GM12878 (cell line): ENCODE measurements at regions not wholly inside any gene's neighbourhood (a gene's known extent, or its start where the extent isn't known, plus 50 kb on each side); places are given as distances from the start of the nearest gene placed in this dataset.

Source experiments
- ATAC-seq: fragments of 200-7000 bp; cut with Tn5 transposase; 3 replicates; pipeline ENCODE4 v1.9.1; 2020; ENCODE audit warnings: mild to moderate bottlenecking, moderate library complexity
- BruUV-seq: library from RNA; stranded (reverse); fragments of 400-500 nt; replicated peaks from 2 replicates; lab custom pipeline; 2021; lab: Mats Ljungman, UMichigan
- CTCF ChIA-PET: fragments of 300-600 bp; sonication (Branson Sonifier 250); formaldehyde crosslinking; extraction: SDS; loops from one replicate; lab custom pipeline; 2021; ENCODE audit warnings: inconsistent platforms; lab: Yijun Ruan, JAX
- POLR2A ChIA-PET: fragments of 350-600 bp; formaldehyde crosslinking; extraction: SDS; loops from one replicate; lab custom pipeline; 2021; ENCODE audit warnings: inconsistent platforms; lab: Charles Lee
- RAD21 ChIA-PET: fragments of 300-600 bp; sonication (Branson Sonifier 250); formaldehyde crosslinking; loops from one replicate; lab custom pipeline; 2023; ENCODE audit warnings: antibody characterized with exemption; ENCODE audit not compliant: unreplicated experiment; lab: Charles Lee
- SMC1A ChIA-PET: fragments of 300-600 bp; sonication (Branson Sonifier 250); formaldehyde crosslinking; loops from one replicate; lab custom pipeline; 2023; ENCODE audit not compliant: unreplicated experiment, uncharacterized antibody; lab: Charles Lee
- DNase-seq: peaks from one replicate; pipeline ENCODE4 v3.0.0-alpha.2; 2011; ENCODE audit warnings: low read depth, low spot score
- FAIRE-seq: peaks from 3 replicates; lab custom pipeline; 2011; peaks lifted over from hg19 to GRCh38; lab: Jason Lieb, UNC
- H2AFZ ChIP-seq: 2 replicates; pipeline ENCODE4 v1.6.0; 2011; ENCODE audit warnings: low read depth, low read length, control low read depth; ENCODE audit not compliant: control insufficient read depth
- H3K27ac ChIP-seq: 2 replicates; pipeline ENCODE4 v1.5.1; 2011; ENCODE audit warnings: control low read depth; ENCODE audit not compliant: control insufficient read depth, insufficient read depth
- H3K27me3 ChIP-seq, 2 experiments: replicated peaks in 1 of 2; 2 replicates each; pipeline versions ENCODE4 v1.6.0 to v1.6.1; 2011; ENCODE audit warnings: low read length in 1 of 2; ENCODE audit not compliant: control insufficient read depth in 2 of 2, insufficient read depth in 2 of 2
- H3K36me3 ChIP-seq, 2 experiments: 2 replicates each; pipeline ENCODE4 v1.5.1; 2011; ENCODE audit warnings: low read length in 1 of 2; ENCODE audit not compliant: control insufficient read depth in 2 of 2, insufficient read depth in 2 of 2
- H3K4me1 ChIP-seq: 2 replicates; pipeline ENCODE4 v1.6.1; 2011; ENCODE audit warnings: mild to moderate bottlenecking, low read length, moderate library complexity, mixed read lengths; ENCODE audit not compliant: control insufficient read depth, insufficient read depth
- H3K4me2 ChIP-seq: 2 replicates; pipeline ENCODE4 v1.6.0; 2011; ENCODE audit warnings: control low read depth; ENCODE audit not compliant: control insufficient read depth, insufficient read depth
- H3K4me3 ChIP-seq: fragments of 200-600 bp; sonication (generic); 2 replicates; pipeline ENCODE4 v1.5.1; 2016
- H3K79me2 ChIP-seq: 2 replicates; pipeline ENCODE4 v1.6.0; 2011; ENCODE audit warnings: low read length; ENCODE audit not compliant: control insufficient read depth, insufficient read depth
- H3K9ac ChIP-seq: 2 replicates; pipeline ENCODE4 v1.8.0; 2011; ENCODE audit warnings: low read length, control low read depth, mixed read lengths; ENCODE audit not compliant: control insufficient read depth, insufficient read depth
- H3K9me3 ChIP-seq: replicated peaks from 3 replicates; pipeline ENCODE4 v1.5.1; 2011; ENCODE audit warnings: mild to moderate bottlenecking, low read length; ENCODE audit not compliant: control insufficient read depth, insufficient read depth
- H4K20me1 ChIP-seq: 2 replicates; pipeline ENCODE4 v1.6.0; 2011; ENCODE audit not compliant: control insufficient read depth, insufficient read depth
- BCL11A ChIP-seq: IDR thresholded peaks from 2 replicates; pipeline ENCODE4 v1.6.1; 2011; ENCODE audit warnings: low read depth, low read length
- CHD4 ChIP-seq: fragments of 200-600 bp; sonication (generic); IDR thresholded peaks from 2 replicates; pipeline ENCODE4 v1.6.1; 2016; ENCODE audit warnings: mild to moderate bottlenecking
- EED ChIP-seq: sonication (generic); IDR thresholded peaks from 2 replicates; pipeline ENCODE4 v1.6.1; 2016; ENCODE audit warnings: antibody characterized with exemption, low read depth
- EZH2 ChIP-seq: IDR thresholded peaks from 2 replicates; pipeline ENCODE4 v1.6.1; 2012; ENCODE audit warnings: low read depth, mild to moderate bottlenecking, control low read depth, inconsistent platforms, low read length, borderline replicate concordance; ENCODE audit not compliant: control insufficient read depth
- KAT2A ChIP-seq: conservative IDR thresholded peaks from 2 replicates; pipeline ENCODE4 v1.6.1; 2011; ENCODE audit warnings: low read depth, low read length; ENCODE audit not compliant: control insufficient read depth
- KDM1A ChIP-seq: fragments of 200-600 bp; sonication (generic); IDR thresholded peaks from 2 replicates; pipeline ENCODE4 v1.6.1; 2016; ENCODE audit warnings: borderline replicate concordance
- LARP7 ChIP-seq: fragments of 450-650 bp; IDR thresholded peaks from 2 replicates; pipeline ENCODE4 v1.6.1; 2017; ENCODE audit warnings: mild to moderate bottlenecking
- MTA3 ChIP-seq: IDR thresholded peaks from 2 replicates; pipeline ENCODE4 v1.6.1; 2012; ENCODE audit warnings: low read length, inconsistent platforms, borderline replicate concordance
- MYC ChIP-seq: IDR thresholded peaks from 2 replicates; pipeline ENCODE4 v1.6.1; 2011; ENCODE audit warnings: mild to moderate bottlenecking, low read length, moderate library complexity, inconsistent platforms; ENCODE audit not compliant: insufficient read depth, insufficient replicate concordance, insufficient read length, severe bottlenecking
- NRF1 ChIP-seq: conservative IDR thresholded peaks from 2 replicates; pipeline ENCODE4 v1.6.1; 2011; ENCODE audit warnings: mild to moderate bottlenecking, low read depth, low read length, improper control_type of control experiment
- RELB ChIP-seq: fragments of 450-650 bp; IDR thresholded peaks from 2 replicates; pipeline ENCODE4 v1.6.1; 2017; ENCODE audit warnings: low read depth, mild to moderate bottlenecking, moderate library complexity
- ZNF207 ChIP-seq: fragments of 450-650 bp; IDR thresholded peaks from 2 replicates; pipeline ENCODE4 v1.6.1; 2014; ENCODE audit warnings: antibody characterized with exemption, mild to moderate bottlenecking, borderline replicate concordance
- WGBS: methylation state at CpG from one replicate; pipeline ENCODE4 v1.1.6; 2016; ENCODE audit warnings: low lambda C conversion rate; ENCODE audit not compliant: insufficient replicate concordance, insufficient coverage; ENCODE audit errors: missing lambda C conversion rate; 5-methylcytosine and 5-hydroxymethylcytosine counted together
- in situ Hi-C: fragments of 300-500 bp; cut with MboI; formaldehyde crosslinking; loops from 9 replicates; pipeline ENCODE4 v1.14.3; 2018; ENCODE audit warnings: mixed read lengths
- intact Hi-C: fragments of 100-400 bp; cut with micrococcal nuclease; formaldehyde crosslinking; loops from one replicate; pipeline ENCODE4 v1.14.2; 2022; ENCODE audit not compliant: unreplicated experiment
- TF ChIP-seq, protein P1 (sequence below): fragments of 450-650 bp; IDR thresholded peaks from 2 replicates; pipeline ENCODE4 v1.6.1; 2016; ENCODE audit warnings: mild to moderate bottlenecking

- TF ChIP-seq ZNF207, result no peak
- no peak for TF ChIP-seq KDM1A
- no peak for TF ChIP-seq RELB
- TF ChIP-seq NRF1, result no peak
Measured at GRCh38 chr1:208944981-208945451, 638.5 kb upstream of the CAMK1G start (continued).

DNA sequence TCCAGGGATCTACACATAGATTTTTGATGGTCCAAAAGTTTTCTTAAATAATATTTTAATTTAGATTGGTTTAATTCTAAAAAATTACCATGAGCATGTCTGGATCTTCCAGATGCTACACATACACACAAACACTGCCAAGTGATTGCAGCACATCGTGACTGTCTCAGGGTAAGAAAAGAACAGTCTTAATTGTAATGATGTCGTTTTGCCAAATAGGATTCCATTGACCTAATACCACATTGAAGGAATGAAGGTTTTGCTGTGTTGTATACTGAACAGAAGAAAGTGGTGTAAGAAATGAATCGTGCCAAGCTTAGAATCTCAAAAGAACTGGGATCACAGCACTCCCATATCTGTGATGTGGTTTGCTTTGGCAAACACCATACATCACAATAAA is 633.3 kb upstream of the CAMK1G start:
- CTCF ChIA-PET, result no interaction called here
- DNase-seq (no peak), ATAC-seq (no peak), FAIRE-seq (no peak)
- Histone ChIP-seq H3K27ac (no peak overlapping the region), H3K9me3 (no peaks in the 10 kb centered on the region), H3K9ac (no peak overlapping the region), H3K36me3 (no peaks in the 10 kb centered on the region), H3K4me1 (no peaks in the 10 kb centered on the region), H3K4me3 (no peak overlapping the region), H4K20me1 (no peaks in the 10 kb centered on the region), H3K79me2 (no peaks in the 10 kb centered on the region), H2AFZ (no peak overlapping the region), H3K4me2 (no peak overlapping the region), H3K27me3 (no peaks in the 10 kb centered on the region; a peak in 1 of 4 replicates)
- TF ChIP-seq MYC (no peak), EED (no peak), BCL11A (no peak), LARP7 (no peak), KAT2A (no peak), EZH2 (no peak), MTA3 (no peak), CHD4 (no peak)
- TF ChIP-seq, protein P1, sequence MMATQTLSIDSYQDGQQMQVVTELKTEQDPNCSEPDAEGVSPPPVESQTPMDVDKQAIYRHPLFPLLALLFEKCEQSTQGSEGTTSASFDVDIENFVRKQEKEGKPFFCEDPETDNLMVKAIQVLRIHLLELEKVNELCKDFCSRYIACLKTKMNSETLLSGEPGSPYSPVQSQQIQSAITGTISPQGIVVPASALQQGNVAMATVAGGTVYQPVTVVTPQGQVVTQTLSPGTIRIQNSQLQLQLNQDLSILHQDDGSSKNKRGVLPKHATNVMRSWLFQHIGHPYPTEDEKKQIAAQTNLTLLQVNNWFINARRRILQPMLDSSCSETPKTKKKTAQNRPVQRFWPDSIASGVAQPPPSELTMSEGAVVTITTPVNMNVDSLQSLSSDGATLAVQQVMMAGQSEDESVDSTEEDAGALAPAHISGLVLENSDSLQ, result no peak
- intact Hi-C loops, result no loop called here
- BruUV-seq, result no TSS peak
- RAD21 ChIA-PET, result no interaction called here
- POLR2A ChIA-PET, result no interaction called here
- WGBS, result 9% methylated on average over 3 of the region's 3 CpGs
- in situ Hi-C loops, result no loop called here
- SMC1A ChIA-PET, result no interaction called here
